ENCODE measurements at regions not wholly inside any gene's neighbourhood (a gene's known extent, or its start where the extent isn't known, plus 50 kb on each side); places are given as distances from the start of the nearest gene placed in this dataset.

DNA sequence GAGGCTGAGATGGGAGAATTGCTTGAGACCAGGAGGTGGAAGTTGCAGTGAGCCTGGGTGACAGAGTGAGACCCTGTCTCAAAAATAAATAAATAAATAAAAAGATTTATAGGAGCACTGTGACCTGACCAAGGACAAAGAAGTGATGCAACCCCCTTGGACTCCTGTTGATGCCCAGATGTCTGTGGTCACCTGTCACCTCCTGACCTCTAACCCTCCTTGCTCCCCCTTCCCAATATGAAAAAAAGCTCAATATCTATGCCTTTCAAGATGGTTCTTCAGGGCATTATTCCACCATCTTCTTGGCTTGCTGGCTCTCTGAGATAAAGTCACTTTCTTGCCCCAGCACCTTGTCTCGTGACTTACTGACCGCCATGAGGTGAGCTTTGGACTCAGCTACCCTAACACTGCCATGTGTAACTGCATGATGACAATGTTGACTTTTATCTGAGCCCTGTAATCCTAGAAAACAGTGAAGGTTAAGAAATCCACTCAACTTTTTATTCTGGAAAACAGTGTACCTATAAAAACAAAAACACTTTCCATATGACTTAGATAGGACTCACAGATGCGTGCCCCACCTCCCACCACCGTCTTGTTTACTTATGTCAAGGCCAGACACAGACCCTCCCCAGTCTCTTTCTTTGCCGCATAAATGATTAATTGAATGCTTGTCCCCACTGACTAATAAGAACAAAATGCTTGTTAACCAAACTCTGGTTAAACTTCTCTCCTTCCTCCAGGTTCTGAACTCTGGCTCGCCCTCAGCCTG lies 360.5 kb downstream of the BUD13 start:
- DNase-seq = no peak

DNA sequence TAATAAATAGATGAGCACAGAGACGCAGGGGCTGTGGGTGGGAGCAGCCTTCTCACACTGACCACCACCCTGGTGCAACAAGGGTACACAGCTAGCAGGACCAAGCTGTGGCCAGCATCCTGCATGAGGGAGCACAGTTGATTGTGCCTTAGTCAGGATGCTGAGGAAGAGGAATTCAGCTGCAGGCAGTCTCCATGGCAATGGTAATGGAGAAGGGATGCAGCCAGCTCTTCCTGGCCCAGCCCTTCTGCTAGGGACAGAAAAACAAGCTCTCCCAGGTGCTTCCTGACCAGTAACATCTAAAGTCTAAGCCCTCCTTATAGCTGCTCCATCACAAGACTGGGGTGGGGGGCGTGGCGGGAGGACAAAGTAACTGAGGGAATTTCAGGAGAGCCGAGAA lies 363.5 kb downstream of the BUD13 start:
- DNase-seq = no peak

DNA sequence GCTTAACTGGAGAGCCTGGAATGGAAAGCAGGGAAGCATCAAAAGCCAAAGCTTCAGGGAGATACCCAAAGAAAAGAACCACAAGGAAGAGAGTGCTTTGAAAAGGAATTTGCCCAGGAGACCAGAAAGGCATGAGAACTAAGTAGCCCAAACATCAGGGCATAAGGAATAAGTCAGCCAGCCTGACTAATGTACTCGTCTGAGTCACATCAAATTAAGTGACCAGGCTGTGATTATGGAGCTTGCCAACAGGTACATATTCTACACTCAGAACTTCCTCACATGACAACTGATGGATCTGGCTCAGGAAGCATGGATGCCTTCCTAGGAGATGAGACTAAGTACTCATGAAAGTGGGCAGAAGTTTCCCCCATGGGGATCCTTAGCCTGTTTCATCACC lies 366.7 kb downstream of the BUD13 start:
- no peak for DNase-seq

GRCh38 chr11:116404462-116404798 lies 368.4 kb downstream of the BUD13 start:
- DNase-seq = no peak

DNA sequence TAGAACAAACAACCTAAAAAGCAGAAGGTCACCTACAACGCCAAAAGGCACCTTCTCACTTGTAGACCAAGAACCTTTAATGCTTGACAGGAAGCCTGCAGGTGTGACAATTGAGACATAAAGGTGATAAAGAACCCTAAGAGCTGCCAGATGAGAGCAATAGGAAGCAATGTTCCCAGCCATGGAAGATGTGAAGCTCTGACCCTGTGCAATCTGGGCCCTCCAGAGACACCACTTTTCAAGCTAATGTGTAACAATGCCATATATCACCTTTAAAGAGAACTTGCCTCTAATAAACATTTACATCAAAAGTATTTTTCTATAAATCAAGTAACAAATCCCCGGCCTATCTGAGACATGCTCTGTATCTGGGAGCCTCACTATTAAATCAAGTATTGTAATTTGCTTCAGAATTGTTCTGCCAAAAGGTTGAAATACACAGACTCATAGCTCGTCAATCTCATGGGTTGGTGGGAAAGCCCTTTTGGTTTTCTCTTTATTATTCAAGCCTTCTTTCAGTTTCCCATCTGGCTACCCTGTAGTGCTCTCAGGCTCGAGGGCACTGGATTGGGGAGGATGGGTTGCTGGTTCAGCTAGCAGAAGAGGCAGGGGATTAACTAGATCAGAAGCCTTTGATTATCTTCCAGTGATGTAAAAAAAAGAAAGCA lies 368.9 kb downstream of the BUD13 start:
- DNase-seq = no peak

GRCh38 chr11:116400081-116400480 lies 372.7 kb downstream of the BUD13 start:
- no peak for DNase-seq

- DNase-seq = peak; percentile 88
These were observed 375.1 kb downstream of the BUD13 start for GRCh38 chr11:116397602-116398084.

DNA sequence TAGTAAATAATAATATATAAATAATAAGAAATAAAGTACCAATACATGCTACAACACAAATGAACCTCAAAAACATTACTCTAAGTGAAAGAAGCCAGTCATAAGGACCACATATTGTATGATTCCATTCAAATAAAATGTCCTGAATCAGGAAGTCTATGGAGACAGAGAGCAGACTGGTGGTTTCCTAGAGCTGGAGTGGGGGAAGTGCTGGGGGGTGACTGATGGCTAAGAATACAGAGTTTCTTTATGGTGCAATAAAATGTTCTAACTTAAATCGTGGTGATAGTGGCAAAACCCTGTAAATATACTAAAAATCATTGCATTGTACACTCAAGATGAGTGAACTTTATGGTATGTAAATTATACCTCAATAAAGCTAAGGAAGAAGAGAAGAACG lies 376.5 kb downstream of the BUD13 start:
- no peak for DNase-seq

DNA sequence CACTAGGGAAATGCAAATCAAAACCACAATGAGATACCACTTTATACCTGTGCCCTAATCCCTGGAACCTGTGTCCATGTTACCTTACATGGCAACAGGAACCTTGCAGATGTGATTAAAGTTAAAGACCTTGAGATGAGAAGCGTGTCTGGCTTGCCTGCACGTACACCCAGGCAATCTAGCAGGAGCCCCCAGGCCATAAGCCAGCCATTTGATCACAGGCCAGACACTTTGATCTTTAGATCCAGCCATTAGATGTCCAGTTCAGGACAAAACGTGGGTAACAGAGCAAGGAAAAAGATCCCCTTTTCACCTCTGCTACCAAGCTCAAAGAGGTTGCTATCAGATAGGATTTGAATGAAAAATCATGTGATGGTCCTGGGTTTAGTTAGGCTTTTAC lies 378.8 kb downstream of the BUD13 start:
- DNase-seq = no peak

DNA sequence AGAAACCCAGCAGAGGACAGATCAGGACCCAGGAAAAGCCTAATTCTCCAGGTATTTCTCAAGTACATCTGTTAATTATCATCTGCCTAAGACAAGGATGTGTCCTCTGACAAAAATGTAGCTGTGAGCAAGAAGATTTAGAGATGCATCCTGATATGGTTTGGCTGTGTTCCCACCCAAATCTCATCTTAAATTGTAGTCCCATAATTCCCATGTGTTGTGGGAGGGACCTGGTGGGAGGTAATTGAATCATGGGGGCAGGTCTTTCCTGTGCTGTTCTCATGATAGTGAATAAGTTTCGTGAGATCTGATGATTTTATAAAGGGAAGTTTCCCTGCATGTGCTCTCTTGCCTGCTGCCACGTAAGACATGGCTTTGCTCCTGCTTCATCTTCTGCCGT lies 381.8 kb downstream of the BUD13 start:
- no peak for DNase-seq

GRCh38 chr11:116388146-116388545 lies 384.6 kb downstream of the BUD13 start:
- no peak for DNase-seq

GRCh38 chr11:116387641-116388040 lies 385.1 kb downstream of the BUD13 start:
- no peak for DNase-seq

DNA sequence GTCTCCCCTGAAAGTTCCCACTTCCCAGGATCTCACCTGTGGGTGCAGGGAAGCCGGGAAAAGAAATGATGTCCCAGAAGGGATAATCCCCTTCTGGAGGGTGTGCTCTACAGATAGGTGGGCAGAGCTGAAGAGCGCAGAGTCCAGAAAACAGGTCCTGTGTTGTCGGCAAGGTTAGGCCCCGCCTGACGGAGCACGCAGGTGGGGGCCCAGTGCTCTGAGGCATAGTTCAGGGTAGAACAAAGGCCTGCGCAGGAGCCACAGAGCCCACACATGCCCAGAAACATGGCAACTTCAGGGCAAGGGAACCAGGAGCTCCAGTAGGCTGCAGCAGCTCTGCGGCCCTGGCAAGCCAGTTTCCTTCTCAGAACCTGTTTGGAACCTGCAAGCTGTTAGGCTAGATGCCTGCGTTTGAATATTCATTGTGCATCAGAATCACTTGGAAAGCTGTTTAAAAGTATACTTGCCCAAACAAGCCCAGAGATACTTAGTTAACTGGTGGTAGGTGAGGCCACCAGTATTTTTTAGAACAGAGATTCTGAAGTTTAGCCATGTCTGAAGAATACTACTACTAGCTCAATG lies 386.6 kb downstream of the BUD13 start:
- no peak for DNase-seq

DNA sequence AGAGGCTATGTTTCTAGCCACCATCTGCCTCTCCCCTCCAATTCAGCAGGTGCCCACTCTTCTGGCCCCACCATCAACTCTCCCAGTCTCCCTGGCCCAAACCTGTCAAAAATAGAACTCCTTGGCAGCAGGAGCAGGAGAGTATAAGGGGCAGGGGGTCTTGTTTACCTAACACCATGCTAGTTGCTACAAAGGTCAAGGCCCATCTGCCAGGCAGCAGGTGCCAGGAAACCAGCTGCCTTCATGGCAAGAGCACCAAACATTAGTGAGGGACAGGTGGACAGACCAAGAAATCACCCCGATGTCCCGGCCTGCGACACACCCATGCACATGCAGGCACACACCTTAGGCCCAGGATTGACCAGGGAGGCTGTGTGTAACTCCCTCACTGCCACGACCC lies 387.9 kb downstream of the BUD13 start:
- DNase-seq = no peak

DNA sequence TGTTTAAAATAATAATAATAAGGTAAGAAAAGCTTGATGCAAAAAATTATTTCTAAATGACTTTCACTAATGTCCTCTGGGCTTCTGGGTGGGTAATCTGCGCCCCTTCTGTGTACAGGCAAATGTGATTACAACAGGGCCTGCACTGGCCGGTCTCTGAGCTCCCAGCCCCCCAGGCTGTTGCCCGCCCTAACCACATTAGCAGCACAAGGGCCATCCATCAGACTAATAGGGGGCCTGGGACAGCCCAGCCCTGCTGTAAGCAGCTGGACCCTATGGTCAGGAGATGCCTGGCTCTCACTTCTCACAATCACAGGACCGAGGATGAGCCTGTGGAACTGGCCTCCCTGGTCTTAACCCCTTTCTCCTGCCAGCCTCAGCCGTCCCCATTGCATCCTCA lies 388.4 kb downstream of the BUD13 start:
- no peak for DNase-seq

GRCh38 chr11:116379185-116379828 lies 393.5 kb downstream of the BUD13 start:
- DNase-seq = peak; percentile 63

GRCh38 chr11:116376547-116376946 lies 396.2 kb downstream of the BUD13 start:
- DNase-seq = no peak

- DNase-seq = no peak
These were observed 396.7 kb downstream of the BUD13 start for GRCh38 chr11:116376054-116376453.

- DNase-seq = no peak
These were observed 397.6 kb downstream of the BUD13 start for GRCh38 chr11:116375221-116375620.

GRCh38 chr11:116374085-116374484 lies 398.7 kb downstream of the BUD13 start:
- DNase-seq = no peak

GRCh38 chr11:116373104-116373944 lies 399.5 kb downstream of the BUD13 start:
- DNase-seq = no peak

DNA sequence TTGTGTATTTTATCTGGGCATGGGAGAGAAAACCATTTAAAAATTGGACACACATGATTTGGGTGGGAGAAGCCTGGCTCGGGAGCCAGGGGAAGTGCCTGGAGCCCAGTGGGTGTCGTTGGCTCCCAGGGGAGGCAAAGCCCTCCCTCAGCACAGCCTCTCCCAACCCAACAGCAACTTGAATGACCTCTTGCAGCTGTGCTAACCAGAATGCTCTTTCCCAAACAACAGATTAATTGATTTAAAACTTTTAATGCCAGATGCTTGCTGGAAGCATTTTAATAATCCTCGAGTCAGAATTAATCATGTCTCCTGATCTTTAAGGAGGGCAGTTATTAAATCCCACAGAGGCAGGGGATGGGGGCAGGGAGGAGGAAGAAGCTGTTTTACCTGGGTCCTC lies 401.6 kb downstream of the BUD13 start:
- no peak for DNase-seq

DNA sequence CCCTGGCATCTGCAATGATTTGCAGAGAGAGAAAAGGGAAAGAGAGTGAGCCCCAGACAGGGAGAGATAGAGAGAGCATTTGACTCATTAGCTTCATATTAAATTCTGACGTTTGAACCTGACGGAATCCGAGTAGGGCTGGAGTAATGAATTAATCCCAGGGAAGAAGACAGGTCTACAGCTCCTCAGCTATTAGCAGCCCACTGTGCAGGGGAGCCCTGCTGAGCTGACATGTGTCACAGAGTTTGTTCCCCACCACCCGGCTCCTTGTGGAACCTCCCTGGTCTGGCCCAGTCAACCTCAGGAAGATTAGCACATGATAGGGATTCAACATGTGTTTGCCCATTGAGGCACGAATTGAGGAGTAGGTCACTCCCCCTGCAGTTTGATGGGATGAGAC lies 404.0 kb downstream of the BUD13 start:
- DNase-seq = no peak
